Neural progenitor cell (in vitro differentiated cells): ENCODE measurements at regions not wholly inside any gene's neighbourhood (a gene's known extent, or its start where the extent isn't known, plus 50 kb on each side); places are given as distances from the start of the nearest gene placed in this dataset.

Source experiments
- CTCF ChIP-seq: fragments of 200-600 bp; sonication (generic); IDR thresholded peaks from 2 replicates; pipeline ENCODE4 v1.5.1; 2017; ENCODE audit warnings: antibody characterized with exemption, mild to moderate bottlenecking
- EZH2 ChIP-seq: fragments of 200-600 bp; sonication (generic); IDR thresholded peaks from 2 replicates; pipeline ENCODE4 v1.6.1; 2017; ENCODE audit warnings: antibody characterized with exemption, mild to moderate bottlenecking, moderate library complexity
- EZH2phosphoT487 ChIP-seq: fragments of 200-600 bp; sonication (generic); IDR thresholded peaks from 2 replicates; pipeline ENCODE4 v1.6.1; 2017; ENCODE audit warnings: antibody characterized with exemption

- TF ChIP-seq CTCF (no peak), EZH2phosphoT487 (no peak), EZH2 (no peak)
Observed at GRCh38 chr1:91591175-91591974, 90.7 kb downstream of the CDC7 start.
